Liver (tissue), 7 donors: ENCODE measurements at regions not wholly inside any gene's neighbourhood (a gene's known extent, or its start where the extent isn't known, plus 50 kb on each side); places are given as distances from the start of the nearest gene placed in this dataset.

Source experiments
- DNase-seq: peaks from one replicate; pipeline ENCODE4 v3.0.0-alpha.2; 2017; ENCODE audit warnings: low spot score
- H3K27ac ChIP-seq, 2 donors: one replicate each; pipeline ENCODE4 v1.7.0; 2013; ENCODE audit warnings: inconsistent platforms in 2 of 2, low read length in 2 of 2, control low read depth in 1 of 2, low read depth in 1 of 2, mild to moderate bottlenecking in 1 of 2
- H3K27me3 ChIP-seq, 4 donors: one replicate each; pipeline versions ENCODE4 v1.6.1 to v1.7.0; 2013; ENCODE audit warnings: low read length in 3 of 4, inconsistent platforms in 1 of 4, mild to moderate bottlenecking in 1 of 4, moderate library complexity in 1 of 4; ENCODE audit not compliant: control insufficient read depth in 4 of 4, insufficient read depth in 4 of 4
- H3K36me3 ChIP-seq, 4 donors: one replicate each; pipeline versions ENCODE4 v1.6.1 to v1.7.0; 2013; ENCODE audit warnings: low read length in 3 of 4, mild to moderate bottlenecking in 3 of 4, low read depth in 1 of 4, moderate library complexity in 1 of 4; ENCODE audit not compliant: control insufficient read depth in 4 of 4, insufficient read depth in 3 of 4
- H3K4me1 ChIP-seq, 4 donors: one replicate each; pipeline versions ENCODE4 v1.6.1 to v1.7.0; 2013; ENCODE audit warnings: low read length in 3 of 4, mild to moderate bottlenecking in 3 of 4, moderate library complexity in 1 of 4; ENCODE audit not compliant: control insufficient read depth in 4 of 4, insufficient read depth in 4 of 4
- H3K4me3 ChIP-seq, 3 donors: one replicate each; pipeline versions ENCODE4 v1.6.1 to v1.7.0; 2013; ENCODE audit warnings: low read length in 3 of 3, control low read depth in 1 of 3, low read depth in 1 of 3, mild to moderate bottlenecking in 1 of 3
- H3K9ac ChIP-seq, 2 donors: one replicate each; pipeline ENCODE4 v1.7.0; 2013; ENCODE audit warnings: low read length in 2 of 2, mild to moderate bottlenecking in 2 of 2, moderate library complexity in 2 of 2, control low read depth in 1 of 2, low read depth in 1 of 2
- H3K9me3 ChIP-seq, 4 donors: one replicate each; pipeline versions ENCODE4 v1.6.1 to v1.7.0; 2013; ENCODE audit warnings: low read length in 3 of 4; ENCODE audit not compliant: control insufficient read depth in 4 of 4
- ATF3 ChIP-seq: IDR thresholded peaks from 2 replicates; pipeline ENCODE4 v1.6.1; 2016; ENCODE audit warnings: antibody characterized with exemption
- EGR1 ChIP-seq, 2 donors: IDR thresholded peaks; 2 replicates each; pipeline ENCODE4 v1.6.1; 2016 to 2018; ENCODE audit warnings: antibody characterized with exemption in 2 of 2, low read depth in 2 of 2
- FOXA2 ChIP-seq: IDR thresholded peaks from 2 replicates; pipeline ENCODE4 v1.6.1; 2016; ENCODE audit warnings: antibody characterized with exemption
- GABPA ChIP-seq, 2 donors: IDR thresholded peaks in 1 of 2; conservative IDR thresholded peaks in 1 of 2; 2 replicates each; pipeline ENCODE4 v1.6.1; 2016; ENCODE audit warnings: antibody characterized with exemption in 2 of 2, mild to moderate bottlenecking in 1 of 2, moderate library complexity in 1 of 2
- HNF4A ChIP-seq, 2 donors: conservative IDR thresholded peaks; 2 replicates each; pipeline ENCODE4 v1.6.1; 2016; ENCODE audit warnings: antibody characterized with exemption in 2 of 2, mild to moderate bottlenecking in 2 of 2
- HNF4G ChIP-seq: IDR thresholded peaks from 2 replicates; pipeline ENCODE4 v1.6.1; 2016; ENCODE audit warnings: antibody characterized with exemption
- JUND ChIP-seq, 2 donors: IDR thresholded peaks; 2 replicates each; pipeline ENCODE4 v1.6.1; 2016; ENCODE audit warnings: antibody characterized with exemption in 2 of 2
- MAX ChIP-seq: IDR thresholded peaks from 2 replicates; pipeline ENCODE4 v1.6.1; 2016; ENCODE audit warnings: antibody characterized with exemption
- NR2F2 ChIP-seq: IDR thresholded peaks from 2 replicates; pipeline ENCODE4 v1.6.1; 2016; ENCODE audit warnings: antibody characterized with exemption
- RAD21 ChIP-seq, 2 donors: IDR thresholded peaks; 2 replicates each; pipeline ENCODE4 v1.6.1; 2016; ENCODE audit warnings: antibody characterized with exemption in 2 of 2, mild to moderate bottlenecking in 2 of 2
- REST ChIP-seq: IDR thresholded peaks from 2 replicates; pipeline ENCODE4 v1.6.1; 2016; ENCODE audit warnings: antibody characterized with exemption, mild to moderate bottlenecking
- RXRA ChIP-seq, 2 donors: IDR thresholded peaks; 2 replicates each; pipeline ENCODE4 v1.6.1; 2017 to 2018; ENCODE audit warnings: antibody characterized with exemption in 2 of 2, mild to moderate bottlenecking in 1 of 2
- SP1 ChIP-seq: IDR thresholded peaks from 2 replicates; pipeline ENCODE4 v1.6.1; 2018; ENCODE audit warnings: antibody characterized with exemption, mild to moderate bottlenecking
- TAF1 ChIP-seq: conservative IDR thresholded peaks from 2 replicates; pipeline ENCODE4 v1.6.1; 2016; ENCODE audit warnings: antibody characterized with exemption, mild to moderate bottlenecking
- YY1 ChIP-seq: IDR thresholded peaks from 2 replicates; pipeline ENCODE4 v1.6.1; 2016; ENCODE audit warnings: antibody characterized with exemption, mild to moderate bottlenecking
- ZBTB33 ChIP-seq: IDR thresholded peaks from 2 replicates; pipeline ENCODE4 v1.6.1; 2016; ENCODE audit warnings: antibody characterized with exemption
- WGBS: extraction: QIAGEN DNeasy Blood & Tissue Kit; methylation state at CpG from one replicate; pipeline ENCODE4 v1.1.7; 2013; 5-methylcytosine and 5-hydroxymethylcytosine counted together
- donor health status: healthy.
- donor health status: healthy.
- donor health status: healthy.
- donor health status: healthy.

GRCh38 chr12:89251342-89252271, 100.7 kb downstream of the DUSP6 start:
- Histone ChIP-seq H3K4me3 (no peak overlapping the region), H3K9ac (no peak overlapping the region), H3K27ac (no peak overlapping the region), H3K27me3 (no peaks in the 10 kb centered on the region), H3K4me1 (peaks cover 0 to 2% (median 0%) of the 10 kb centered on the region in 4 donors), H3K9me3 (no peaks in the 10 kb centered on the region), H3K36me3 (no peaks in the 10 kb centered on the region)
- WGBS, result 75% methylated on average over 6 of the region's 6 CpGs
- no peak for DNase-seq
- no peak for TF ChIP-seq JUND (IDR thresholded peaks at IDR 0.05)
- TF ChIP-seq FOXA2, result no peak

- no peak overlapping the region for H3K27ac ChIP-seq
- no peak overlapping the region for H3K4me3 ChIP-seq
- H3K36me3 ChIP-seq, result no peaks in the 10 kb centered on the region
- TF ChIP-seq HNF4G (no peak), GABPA (IDR thresholded peaks at IDR 0.05 in 1 of 2, conservative IDR thresholded peaks at IDR 0.05 in 1 of 2) (peak in 1 of 2 donors; percentile 10)
- H3K9me3 ChIP-seq, result no peaks in the 10 kb centered on the region
- H3K4me1 ChIP-seq, result peaks cover 0 to 2% (median 0%) of the 10 kb centered on the region in 4 donors
- DNase-seq, result no peak
- H3K9ac ChIP-seq, result no peak overlapping the region
- no peaks in the 10 kb centered on the region for H3K27me3 ChIP-seq
Observed at GRCh38 chr12:89250636-89251035, 101.7 kb downstream of the DUSP6 start.

- H3K36me3 ChIP-seq, result no peaks in the 10 kb centered on the region
- no peaks in the 10 kb centered on the region for H3K27me3 ChIP-seq
- H3K4me1 ChIP-seq, result peaks cover 0 to 2% (median 0%) of the 10 kb centered on the region in 4 donors
- no peak for DNase-seq
- 79% methylated on average over 2 of the region's 2 CpGs for WGBS
- TF ChIP-seq EGR1 (IDR thresholded peaks at IDR 0.05; ENCODE audit: low read depth in 2 of 2) (no peak), YY1 (no peak), RXRA (IDR thresholded peaks at IDR 0.05) (no peak), FOXA2 (no peak), SP1 (no peak), ZBTB33 (no peak), MAX (no peak), NR2F2 (no peak), TAF1 (no peak), JUND (IDR thresholded peaks at IDR 0.05) (no peak), ATF3 (no peak), RAD21 (IDR thresholded peaks at IDR 0.05) (no peak), REST (no peak), HNF4A (conservative IDR thresholded peaks at IDR 0.05) (no peak)
- H3K9ac ChIP-seq, result no peak overlapping the region
- H3K9me3 ChIP-seq, result no peaks in the 10 kb centered on the region
- H3K27ac ChIP-seq, result no peak overlapping the region
- H3K4me3 ChIP-seq, result no peak overlapping the region
Observed at GRCh38 chr12:89250213-89250612, 102.1 kb downstream of the DUSP6 start.
